Stimulated activated effector memory CD8-positive, alpha-beta T cell treated with anti-CD3 and anti-CD28 coated beads, Interleukin-12 subunit alpha, Interleukin-12 subunit beta, amount 100 ng/mL, for 72 hours (primary cell): ENCODE measurements at regions not wholly inside any gene's neighbourhood (a gene's known extent, or its start where the extent isn't known, plus 50 kb on each side); places are given as distances from the start of the nearest gene placed in this dataset.

Experiments
- ATAC-seq: fragments of 150-1000 bp; cut with Tn5 transposase; 2 replicates; pipeline ENCODE4 v1.10.0; 2021
- DNase-seq, 2 donors: peaks; one replicate each; pipeline ENCODE4 v3.0.0; 2021 to 2022; ENCODE audit warnings: low spot score in 2 of 2
- H3K27ac Mint-ChIP-seq: one replicate; pipeline ENCODE4 v1.8.0; 2022; ENCODE audit warnings: mild to moderate bottlenecking, mixed read lengths
- H3K36me3 Mint-ChIP-seq: one replicate; pipeline ENCODE4 v1.8.0; 2022; ENCODE audit warnings: mild to moderate bottlenecking, mixed read lengths
- H3K4me1 Mint-ChIP-seq: one replicate; pipeline ENCODE4 v1.8.0; 2022; ENCODE audit warnings: mixed read lengths
- H3K4me3 Mint-ChIP-seq: one replicate; pipeline ENCODE4 v1.8.0; 2022; ENCODE audit warnings: mild to moderate bottlenecking, mixed read lengths
- H3K9me3 Mint-ChIP-seq: one replicate; pipeline ENCODE4 v1.8.0; 2022; ENCODE audit warnings: mixed read lengths

GRCh38 chr1:60132108-60132507 lies 58.5 kb upstream of the C1orf87 start:
- no peaks in the 10 kb centered on the region for H3K9me3 Mint-ChIP-seq
- ATAC-seq (no peak), DNase-seq (no peak)
- H3K36me3 Mint-ChIP-seq, result no peaks in the 10 kb centered on the region
- H3K27ac Mint-ChIP-seq, result no peak overlapping the region
- H3K4me3 Mint-ChIP-seq, result no peak overlapping the region
- H3K4me1 Mint-ChIP-seq, result no peaks in the 10 kb centered on the region

- H3K4me1 Mint-ChIP-seq, result no peaks in the 10 kb centered on the region
- no peak for ATAC-seq
- DNase-seq, result no peak
- no peak overlapping the region for H3K4me3 Mint-ChIP-seq
- no peaks in the 10 kb centered on the region for H3K36me3 Mint-ChIP-seq
- H3K27ac Mint-ChIP-seq, result no peak overlapping the region
- no peaks in the 10 kb centered on the region for H3K9me3 Mint-ChIP-seq
These were observed 57.1 kb upstream of the C1orf87 start for GRCh38 chr1:60130703-60131102.

- ATAC-seq, result no peak
- no peak overlapping the region for H3K4me3 Mint-ChIP-seq
- H3K36me3 Mint-ChIP-seq, result no peaks in the 10 kb centered on the region
- H3K9me3 Mint-ChIP-seq, result no peaks in the 10 kb centered on the region
- no peaks in the 10 kb centered on the region for H3K4me1 Mint-ChIP-seq
- H3K27ac Mint-ChIP-seq, result no peak overlapping the region
- DNase-seq, result no peak
These were observed 56.3 kb upstream of the C1orf87 start for GRCh38 chr1:60129911-60130310.

GRCh38 chr1:60126723-60127122 lies 53.2 kb upstream of the C1orf87 start:
- Mint-ChIP-seq H3K36me3 (no peaks in the 10 kb centered on the region), H3K4me1 (no peaks in the 10 kb centered on the region)
- no peak for ATAC-seq

More at GRCh38 chr1:60126723-60127122, 53.2 kb upstream of the C1orf87 start:
- Mint-ChIP-seq H3K27ac (no peak overlapping the region), H3K4me3 (no peak overlapping the region), H3K9me3 (no peaks in the 10 kb centered on the region)
- no peak for DNase-seq
